ENCODE measurements at regions not wholly inside any gene's neighbourhood (a gene's known extent, or its start where the extent isn't known, plus 50 kb on each side); places are given as distances from the start of the nearest gene placed in this dataset.

- TF ChIP-seq, protein P1, sequence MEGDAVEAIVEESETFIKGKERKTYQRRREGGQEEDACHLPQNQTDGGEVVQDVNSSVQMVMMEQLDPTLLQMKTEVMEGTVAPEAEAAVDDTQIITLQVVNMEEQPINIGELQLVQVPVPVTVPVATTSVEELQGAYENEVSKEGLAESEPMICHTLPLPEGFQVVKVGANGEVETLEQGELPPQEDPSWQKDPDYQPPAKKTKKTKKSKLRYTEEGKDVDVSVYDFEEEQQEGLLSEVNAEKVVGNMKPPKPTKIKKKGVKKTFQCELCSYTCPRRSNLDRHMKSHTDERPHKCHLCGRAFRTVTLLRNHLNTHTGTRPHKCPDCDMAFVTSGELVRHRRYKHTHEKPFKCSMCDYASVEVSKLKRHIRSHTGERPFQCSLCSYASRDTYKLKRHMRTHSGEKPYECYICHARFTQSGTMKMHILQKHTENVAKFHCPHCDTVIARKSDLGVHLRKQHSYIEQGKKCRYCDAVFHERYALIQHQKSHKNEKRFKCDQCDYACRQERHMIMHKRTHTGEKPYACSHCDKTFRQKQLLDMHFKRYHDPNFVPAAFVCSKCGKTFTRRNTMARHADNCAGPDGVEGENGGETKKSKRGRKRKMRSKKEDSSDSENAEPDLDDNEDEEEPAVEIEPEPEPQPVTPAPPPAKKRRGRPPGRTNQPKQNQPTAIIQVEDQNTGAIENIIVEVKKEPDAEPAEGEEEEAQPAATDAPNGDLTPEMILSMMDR (conservative IDR thresholded peaks at IDR 0.05; ENCODE audit: low read depth in 2 of 2) = no peak
- no peak for TF ChIP-seq EZH2 (IDR thresholded peaks at IDR 0.05; ENCODE audit: low read depth, unreplicated experiment)
- TF ChIP-seq POLR2AphosphoS5 (IDR thresholded peaks at IDR 0.05; ENCODE audit: low read depth) = no peak
- no peak for TF ChIP-seq REST (IDR thresholded peaks at IDR 0.05; ENCODE audit: unreplicated experiment)
- TF ChIP-seq EZH2phosphoT487 (IDR thresholded peaks at IDR 0.05; ENCODE audit: unreplicated experiment) = no peak
- no peak for TF ChIP-seq ZNF114 (CRISPR knock-in tag; IDR thresholded peaks at IDR 0.05)
- TF ChIP-seq JUNB (IDR thresholded peaks at IDR 0.05; ENCODE audit: unreplicated experiment) = no peak
Measured at GRCh38 chr4:60485276-60485675, 714.9 kb upstream of the ADGRL3 start.
